ENCODE measurements at regions not wholly inside any gene's neighbourhood (a gene's known extent, or its start where the extent isn't known, plus 50 kb on each side); places are given as distances from the start of the nearest gene placed in this dataset.

DNA sequence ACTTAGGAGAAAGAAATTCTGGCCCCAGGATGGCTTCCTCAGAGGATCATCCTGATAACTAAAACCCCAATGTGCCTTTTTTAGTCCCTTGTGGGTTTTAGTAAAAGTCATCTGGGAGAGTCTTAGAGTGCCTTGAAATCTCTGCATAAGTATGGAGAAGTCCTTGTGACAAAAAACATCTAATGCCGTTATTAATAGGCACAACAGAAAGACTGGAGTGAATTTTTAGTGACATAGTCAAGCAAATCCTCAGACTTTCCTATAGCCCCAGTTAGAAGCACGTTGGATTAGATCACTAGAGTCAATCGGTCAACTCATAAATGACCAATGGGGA lies 108.2 kb upstream of the MPDZ start:
- intact Hi-C loops (cut with micrococcal nuclease; ENCODE audit: unreplicated experiment) (no loop called here), in situ Hi-C loops (cut with MboI) (no loop called here)
- no peaks in the 10 kb centered on the region for H3K27me3 ChIP-seq (replicated peaks in 1 of 2; ENCODE audit: control insufficient read depth in 2 of 2, insufficient read depth in 2 of 2, low read length in 1 of 2)
- no TSS peak for BruUV-seq (replicated peaks)
- no peak overlapping the region for H3K4me2 ChIP-seq (ENCODE audit: control insufficient read depth, insufficient read depth)
- 13% methylated on average over 3 of the region's 3 CpGs for WGBS (ENCODE audit: insufficient coverage, insufficient replicate concordance, low lambda C conversion rate, missing lambda C conversion rate)
- DNase-seq (ENCODE audit: low read depth, low spot score) (no peak), FAIRE-seq (no peak), ATAC-seq (no peak)
- no peak overlapping the region for H2AFZ ChIP-seq (ENCODE audit: control insufficient read depth, low read depth, low read length)
- no peak overlapping the region for H3K27ac ChIP-seq (ENCODE audit: control insufficient read depth, insufficient read depth)
- H4K20me1 ChIP-seq (ENCODE audit: control insufficient read depth, insufficient read depth): no peaks in the 10 kb centered on the region
- H3K9ac ChIP-seq (ENCODE audit: control insufficient read depth, insufficient read depth, low read length): no peak overlapping the region
- no peaks in the 10 kb centered on the region for H3K4me1 ChIP-seq (ENCODE audit: control insufficient read depth, insufficient read depth, low read length)
- ChIA-PET CTCF (no interaction called here), POLR2A (no interaction called here), SMC1A (ENCODE audit: uncharacterized antibody, unreplicated experiment) (no interaction called here), RAD21 (ENCODE audit: unreplicated experiment) (no interaction called here)
- no peaks in the 10 kb centered on the region for H3K36me3 ChIP-seq (ENCODE audit: control insufficient read depth in 2 of 2, insufficient read depth in 2 of 2, low read length in 1 of 2)
- TF ChIP-seq NBN (IDR thresholded peaks at IDR 0.05) (no peak), EGR1 (IDR thresholded peaks at IDR 0.05; ENCODE audit: borderline replicate concordance in 1 of 2, low read depth in 2 of 2, low read length in 2 of 2) (no peak), CHD1 (IDR thresholded peaks at IDR 0.05; ENCODE audit: low read depth, low read length) (no peak), MYB (IDR thresholded peaks at IDR 0.05; ENCODE audit: borderline replicate concordance, low read depth, low read length) (no peak)
- no peak overlapping the region for H3K4me3 ChIP-seq
- no peaks in the 10 kb centered on the region for H3K9me3 ChIP-seq (replicated peaks; ENCODE audit: control insufficient read depth, insufficient read depth, low read length)
- no peaks in the 10 kb centered on the region for H3K79me2 ChIP-seq (ENCODE audit: control insufficient read depth, insufficient read depth, low read length)

DNA sequence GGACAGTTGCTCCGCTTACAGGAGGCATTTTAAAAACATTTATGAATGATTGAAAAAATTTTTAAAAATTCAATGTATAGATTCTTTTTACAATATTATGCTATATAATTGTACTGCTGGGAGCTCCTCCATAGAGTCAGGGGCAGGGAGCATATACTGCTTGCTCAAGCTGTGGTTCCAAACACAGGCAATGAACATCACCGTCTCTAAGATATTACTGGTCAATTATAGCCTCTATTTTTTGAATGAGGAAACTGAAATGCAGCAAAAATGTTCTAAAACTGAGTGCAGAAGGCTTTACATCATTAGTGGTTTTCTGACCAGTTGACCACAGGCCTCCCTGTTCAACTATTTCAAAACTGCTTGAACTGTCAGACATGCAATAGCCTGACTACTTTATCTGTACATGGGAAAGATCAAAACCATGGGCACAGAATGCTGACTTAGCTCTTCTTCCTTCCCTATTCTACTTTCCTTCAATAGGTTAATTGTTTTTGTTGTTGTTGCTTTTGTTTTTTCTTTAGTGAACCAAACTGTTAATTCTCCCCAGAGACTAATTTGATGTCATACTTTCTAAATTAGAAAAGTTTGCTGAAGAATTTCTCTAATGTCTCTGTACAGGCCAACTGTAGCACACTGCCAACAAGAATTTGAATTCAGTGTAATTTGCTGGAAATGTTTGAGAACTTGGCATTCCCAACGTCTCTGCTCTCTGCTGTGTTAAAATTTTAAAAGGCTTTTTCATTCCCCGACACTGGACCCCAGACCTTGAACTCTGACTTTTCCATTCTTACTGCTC lies 107.6 kb upstream of the MPDZ start:
- in situ Hi-C loops (cut with MboI) (no loop called here), intact Hi-C loops (cut with micrococcal nuclease; ENCODE audit: unreplicated experiment) (no loop called here)
- Histone ChIP-seq H3K4me3 (no peak overlapping the region), H2AFZ (ENCODE audit: control insufficient read depth, low read depth, low read length) (no peak overlapping the region), H4K20me1 (ENCODE audit: control insufficient read depth, insufficient read depth) (no peaks in the 10 kb centered on the region), H3K4me2 (ENCODE audit: control insufficient read depth, insufficient read depth) (no peak overlapping the region), H3K27me3 (replicated peaks in 1 of 2; ENCODE audit: control insufficient read depth in 2 of 2, insufficient read depth in 2 of 2, low read length in 1 of 2) (no peaks in the 10 kb centered on the region), H3K36me3 (ENCODE audit: control insufficient read depth in 2 of 2, insufficient read depth in 2 of 2, low read length in 1 of 2) (no peaks in the 10 kb centered on the region), H3K79me2 (ENCODE audit: control insufficient read depth, insufficient read depth, low read length) (no peaks in the 10 kb centered on the region), H3K4me1 (ENCODE audit: control insufficient read depth, insufficient read depth, low read length) (no peaks in the 10 kb centered on the region), H3K27ac (ENCODE audit: control insufficient read depth, insufficient read depth) (no peak overlapping the region), H3K9ac (ENCODE audit: control insufficient read depth, insufficient read depth, low read length) (no peak overlapping the region), H3K9me3 (replicated peaks; ENCODE audit: control insufficient read depth, insufficient read depth, low read length) (no peaks in the 10 kb centered on the region)
- TF ChIP-seq BMI1 (IDR thresholded peaks at IDR 0.05; ENCODE audit: borderline replicate concordance): no peak
- no peak for TF ChIP-seq TARDBP (IDR thresholded peaks at IDR 0.05; ENCODE audit: borderline replicate concordance)
- no peak for TF ChIP-seq BRCA1 (IDR thresholded peaks at IDR 0.05; ENCODE audit: low read depth, low read length)
- TF ChIP-seq, protein P1, sequence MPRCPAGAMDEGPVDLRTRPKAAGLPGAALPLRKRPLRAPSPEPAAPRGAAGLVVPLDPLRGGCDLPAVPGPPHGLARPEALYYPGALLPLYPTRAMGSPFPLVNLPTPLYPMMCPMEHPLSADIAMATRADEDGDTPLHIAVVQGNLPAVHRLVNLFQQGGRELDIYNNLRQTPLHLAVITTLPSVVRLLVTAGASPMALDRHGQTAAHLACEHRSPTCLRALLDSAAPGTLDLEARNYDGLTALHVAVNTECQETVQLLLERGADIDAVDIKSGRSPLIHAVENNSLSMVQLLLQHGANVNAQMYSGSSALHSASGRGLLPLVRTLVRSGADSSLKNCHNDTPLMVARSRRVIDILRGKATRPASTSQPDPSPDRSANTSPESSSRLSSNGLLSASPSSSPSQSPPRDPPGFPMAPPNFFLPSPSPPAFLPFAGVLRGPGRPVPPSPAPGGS (IDR thresholded peaks at IDR 0.05; ENCODE audit: borderline replicate concordance, insufficient read depth, low read depth, low read length, poor library complexity, severe bottlenecking): no peak
- TF ChIP-seq CBFB (IDR thresholded peaks at IDR 0.05; ENCODE audit: low read depth): no peak
- TF ChIP-seq IKZF1 (conservative IDR thresholded peaks at IDR 0.05): no peak
- TF ChIP-seq, protein P2, sequence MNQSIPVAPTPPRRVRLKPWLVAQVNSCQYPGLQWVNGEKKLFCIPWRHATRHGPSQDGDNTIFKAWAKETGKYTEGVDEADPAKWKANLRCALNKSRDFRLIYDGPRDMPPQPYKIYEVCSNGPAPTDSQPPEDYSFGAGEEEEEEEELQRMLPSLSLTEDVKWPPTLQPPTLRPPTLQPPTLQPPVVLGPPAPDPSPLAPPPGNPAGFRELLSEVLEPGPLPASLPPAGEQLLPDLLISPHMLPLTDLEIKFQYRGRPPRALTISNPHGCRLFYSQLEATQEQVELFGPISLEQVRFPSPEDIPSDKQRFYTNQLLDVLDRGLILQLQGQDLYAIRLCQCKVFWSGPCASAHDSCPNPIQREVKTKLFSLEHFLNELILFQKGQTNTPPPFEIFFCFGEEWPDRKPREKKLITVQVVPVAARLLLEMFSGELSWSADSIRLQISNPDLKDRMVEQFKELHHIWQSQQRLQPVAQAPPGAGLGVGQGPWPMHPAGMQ (IDR thresholded peaks at IDR 0.05; ENCODE audit: borderline replicate concordance): no peak
- TF ChIP-seq FOXM1 (IDR thresholded peaks at IDR 0.05; ENCODE audit: low read depth, low read length): no peak
- no peak for TF ChIP-seq STAT3 (IDR thresholded peaks at IDR 0.05; ENCODE audit: low read depth, low read length)
- no peak for TF ChIP-seq CREB1 (IDR thresholded peaks at IDR 0.05; ENCODE audit: low read depth)
- TF ChIP-seq SREBF2 (IDR thresholded peaks at IDR 0.05; ENCODE audit: low read length): no peak
- no peak for TF ChIP-seq PAX8 (IDR thresholded peaks at IDR 0.05)
- no peak for TF ChIP-seq MXI1 (IDR thresholded peaks at IDR 0.05; ENCODE audit: low read depth, low read length)
- TF ChIP-seq CHD4 (IDR thresholded peaks at IDR 0.05): no peak
- no peak for TF ChIP-seq YBX1 (IDR thresholded peaks at IDR 0.05)
- TF ChIP-seq CHD1 (IDR thresholded peaks at IDR 0.05; ENCODE audit: low read depth, low read length): no peak
- DNase-seq (ENCODE audit: low read depth, low spot score) (no peak), ATAC-seq (no peak), FAIRE-seq (no peak)
- CTCF ChIA-PET: no interaction called here
- POLR2A ChIA-PET: no interaction called here
- BruUV-seq (replicated peaks): no TSS peak
- SMC1A ChIA-PET (ENCODE audit: uncharacterized antibody, unreplicated experiment): no interaction called here
- 25% methylated on average over 4 of the region's 4 CpGs for whole genome bisulfite sequencing (ENCODE audit: insufficient coverage, insufficient replicate concordance, low lambda C conversion rate, missing lambda C conversion rate)
- RAD21 ChIA-PET (ENCODE audit: unreplicated experiment): no interaction called here
